Neural progenitor cell (in vitro differentiated cells): ENCODE measurements at regions not wholly inside any gene's neighbourhood (a gene's known extent, or its start where the extent isn't known, plus 50 kb on each side); places are given as distances from the start of the nearest gene placed in this dataset.

Source experiments
- CTCF ChIP-seq: fragments of 200-600 bp; sonication (generic); IDR thresholded peaks from 2 replicates; pipeline ENCODE4 v1.5.1; 2017; ENCODE audit warnings: antibody characterized with exemption, mild to moderate bottlenecking
- EZH2phosphoT487 ChIP-seq: fragments of 200-600 bp; sonication (generic); IDR thresholded peaks from 2 replicates; pipeline ENCODE4 v1.6.1; 2017; ENCODE audit warnings: antibody characterized with exemption

DNA sequence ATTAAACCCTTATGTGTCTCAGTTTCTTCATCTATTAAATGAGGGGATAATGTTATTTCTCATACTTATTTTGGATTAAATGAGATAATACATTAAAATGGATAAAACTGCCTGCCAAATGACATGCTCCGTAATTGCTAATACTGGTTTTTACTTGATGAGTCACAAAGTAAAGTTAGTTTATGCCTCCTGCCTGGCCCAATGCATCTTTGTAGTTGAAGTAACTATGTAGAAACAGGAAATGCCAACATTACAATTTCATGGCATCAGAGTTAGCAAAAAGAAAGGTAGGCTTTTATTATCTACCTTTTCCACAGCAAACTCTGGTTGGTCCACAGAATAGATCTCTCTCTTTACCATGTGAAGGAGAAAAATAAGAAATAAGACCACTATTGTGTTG is 214.5 kb downstream of the TBX15 start:
- TF ChIP-seq EZH2phosphoT487 (no peak), CTCF (no peak)
